CD4-positive, alpha-beta T cell (primary cell): ENCODE measurements at regions not wholly inside any gene's neighbourhood (a gene's known extent, or its start where the extent isn't known, plus 50 kb on each side); places are given as distances from the start of the nearest gene placed in this dataset.
"Not testable (repeated sequence)": the region's sequence is repeated elsewhere in the genome, so short reads cannot be mapped to it uniquely, and the experiment has no call there.

Source experiments
- ATAC-seq: fragments of 200-7000 bp; cut with Tn5 transposase; one replicate; pipeline ENCODE4 v1.10.0; 2022; ENCODE audit warnings: mild to moderate bottlenecking; ENCODE audit not compliant: poor library complexity
- CTCF ChIA-PET: fragments of 350-600 bp; sonication (Branson Sonifier 250); formaldehyde crosslinking; loops from one replicate; lab custom pipeline; 2021; ENCODE audit warnings: antibody characterized with exemption, inconsistent platforms; lab: Charles Lee
- POLR2A ChIA-PET: fragments of 350-600 bp; sonication (Branson Sonifier 250); formaldehyde crosslinking; loops from one replicate; lab custom pipeline; 2021; ENCODE audit warnings: antibody characterized with exemption, inconsistent platforms; lab: Charles Lee
- DNase-seq, 14 experiments: peaks; one replicate each; pipeline ENCODE4 v3.0.0-alpha.2; 2013 to 2020; ENCODE audit warnings: mixed read lengths in 2 of 14
- H3K27ac ChIP-seq, 2 donors: one replicate each; pipeline versions ENCODE4 v1.5.1 to v1.7.0; 2013; ENCODE audit warnings: low read length in 2 of 2, low read depth in 1 of 2, mild to moderate bottlenecking in 1 of 2
- H3K27me3 ChIP-seq, 2 experiments: 1 replicate in 1 of 2; 2 replicates in 1 of 2; pipeline versions ENCODE4 v1.6.1 to v1.7.0; 2013; ENCODE audit warnings: low read length in 2 of 2, control low read depth in 1 of 2, mild to moderate bottlenecking in 1 of 2, moderate library complexity in 1 of 2; ENCODE audit not compliant: insufficient read depth in 2 of 2, control insufficient read depth in 1 of 2
- H3K36me3 ChIP-seq: one replicate; pipeline ENCODE4 v1.6.1; 2013; ENCODE audit warnings: low read length, control low read depth; ENCODE audit not compliant: insufficient read depth
- H3K4me1 ChIP-seq: one replicate; pipeline ENCODE4 v1.6.1; 2013; ENCODE audit warnings: low read length, control low read depth; ENCODE audit not compliant: insufficient read depth
- H3K4me3 ChIP-seq: one replicate; pipeline ENCODE4 v1.5.1; 2013; ENCODE audit warnings: mild to moderate bottlenecking, low read length, moderate library complexity
- H3K9me3 ChIP-seq, 2 experiments: 1 replicate in 1 of 2; 2 replicates in 1 of 2; pipeline versions ENCODE4 v1.6.1 to v1.7.0; 2013; ENCODE audit warnings: low read length in 2 of 2, mild to moderate bottlenecking in 2 of 2, control low read depth in 1 of 2, moderate library complexity in 1 of 2; ENCODE audit not compliant: control insufficient read depth in 1 of 2, insufficient read depth in 1 of 2
- H3K27ac Mint-ChIP-seq: one replicate; pipeline ENCODE4 v1.8.0; 2020; ENCODE audit warnings: mixed read lengths
- H3K27me3 Mint-ChIP-seq: one replicate; pipeline ENCODE4 v1.8.0; 2021; ENCODE audit warnings: mixed read lengths
- H3K36me3 Mint-ChIP-seq: one replicate; pipeline ENCODE4 v1.8.0; 2021; ENCODE audit warnings: low read depth, mixed read lengths
- H3K4me1 Mint-ChIP-seq: one replicate; pipeline ENCODE4 v1.8.0; 2021; ENCODE audit warnings: low read depth, mixed read lengths
- H3K4me3 Mint-ChIP-seq: one replicate; pipeline ENCODE4 v1.8.0; 2020; ENCODE audit warnings: mild to moderate bottlenecking, mixed read lengths
- H3K9me3 Mint-ChIP-seq: one replicate; pipeline ENCODE4 v1.8.0; 2020; ENCODE audit warnings: mixed read lengths
- CTCF ChIP-seq: fragments of 200-600 bp; IDR thresholded peaks from one replicate; pipeline ENCODE4 v1.8.0; 2022; ENCODE audit warnings: antibody characterized with exemption, mild to moderate bottlenecking
- intact Hi-C, 2 experiments: fragments of 100-400 bp; cut with DNase I in 1 of 2; cut with micrococcal nuclease in 1 of 2; formaldehyde crosslinking; loops; one replicate each; pipeline versions ENCODE4 v1.15.1 to v1.9.0; 2023 to 2025; cut with DNase I, micrococcal nuclease

- CTCF ChIA-PET: no interaction called here
- no peak for ATAC-seq
- no peaks in the 10 kb centered on the region for H3K4me1 Mint-ChIP-seq
Observed at GRCh38 chr4:132101526-132101925, 1047.6 kb upstream of the PCDH10 start.

GRCh38 chr4:132108784-132109183 lies 1040.3 kb upstream of the PCDH10 start:
- no peak for TF ChIP-seq CTCF
- Histone ChIP-seq H3K27me3 (no peaks in the 10 kb centered on the region), H3K27ac (no peak overlapping the region), H3K4me1 (no peaks in the 10 kb centered on the region), H3K36me3 (no peaks in the 10 kb centered on the region), H3K9me3 (no peaks in the 10 kb centered on the region), H3K4me3 (no peak overlapping the region)
- H3K4me1 Mint-ChIP-seq: no peaks in the 10 kb centered on the region
- DNase-seq: no peak
- CTCF ChIA-PET: no interaction called here
- ATAC-seq: no peak
- H3K9me3 Mint-ChIP-seq: peaks cover 1% of the 10 kb centered on the region
- H3K27me3 Mint-ChIP-seq: no peaks in the 10 kb centered on the region
- no peak overlapping the region for H3K27ac Mint-ChIP-seq
- intact Hi-C loops: no loop called here
- POLR2A ChIA-PET: no interaction called here
- no peak overlapping the region for H3K4me3 Mint-ChIP-seq
- no peaks in the 10 kb centered on the region for H3K36me3 Mint-ChIP-seq

More at GRCh38 chr4:132101526-132101925, 1047.6 kb upstream of the PCDH10 start:
- TF ChIP-seq CTCF: no peak
- H3K27ac Mint-ChIP-seq: no peak overlapping the region
- H3K9me3 Mint-ChIP-seq: peaks cover 1% of the 10 kb centered on the region
- no peaks in the 10 kb centered on the region for H3K36me3 Mint-ChIP-seq
- Histone ChIP-seq H3K36me3 (no peaks in the 10 kb centered on the region), H3K27me3 (no peaks in the 10 kb centered on the region), H3K9me3 (peaks cover 0 to 3% of the 10 kb centered on the region in 2 experiments), H3K27ac (no peak overlapping the region), H3K4me3 (no peak overlapping the region), H3K4me1 (no peaks in the 10 kb centered on the region)
- no peaks in the 10 kb centered on the region for H3K27me3 Mint-ChIP-seq
- intact Hi-C loops: no loop called here
- POLR2A ChIA-PET: no interaction called here
- no peak for DNase-seq
- H3K4me3 Mint-ChIP-seq: no peak overlapping the region

GRCh38 chr4:132114885-132115284 lies 1034.2 kb upstream of the PCDH10 start:
- H3K36me3 Mint-ChIP-seq: no peaks in the 10 kb centered on the region
- H3K9me3 ChIP-seq: no peaks in the 10 kb centered on the region
- H3K4me1 ChIP-seq: no peaks in the 10 kb centered on the region
- no peak for TF ChIP-seq CTCF
- H3K27ac Mint-ChIP-seq: no peak overlapping the region
- H3K27ac ChIP-seq: no peak overlapping the region
- POLR2A ChIA-PET: no interaction called here
- H3K36me3 ChIP-seq: no peaks in the 10 kb centered on the region
- H3K27me3 ChIP-seq: no peaks in the 10 kb centered on the region
- intact Hi-C loops: no loop called here
- DNase-seq (no peak), ATAC-seq (no peak)
- H3K9me3 Mint-ChIP-seq: no peaks in the 10 kb centered on the region
- no peaks in the 10 kb centered on the region for H3K27me3 Mint-ChIP-seq
- H3K4me1 Mint-ChIP-seq: no peaks in the 10 kb centered on the region
- H3K4me3 Mint-ChIP-seq: no peak overlapping the region
- H3K4me3 ChIP-seq: no peak overlapping the region
- CTCF ChIA-PET: interaction anchor here (1.5 kb wide), 1 partner anchor 11 kb away, joined by 5 read pairs; no protein-coding TSS in a partner anchor

- ATAC-seq, DNase-seq, H3K36me3 Mint-ChIP-seq, H3K27ac ChIP-seq, POLR2A ChIA-PET, H3K36me3 ChIP-seq, H3K27me3 Mint-ChIP-seq, H3K4me1 Mint-ChIP-seq, H3K9me3 ChIP-seq, CTCF ChIA-PET, H3K27me3 ChIP-seq, H3K9me3 Mint-ChIP-seq, H3K4me1 ChIP-seq, H3K4me3 Mint-ChIP-seq, H3K4me3 ChIP-seq, H3K27ac Mint-ChIP-seq, intact Hi-C loops: not testable (repeated sequence)
Observed at GRCh38 chr4:132122741-132123140, 1026.4 kb upstream of the PCDH10 start.
